Skin epidermis (tissue), 12 donors: ENCODE measurements at regions not wholly inside any gene's neighbourhood (a gene's known extent, or its start where the extent isn't known, plus 50 kb on each side); places are given as distances from the start of the nearest gene placed in this dataset.

ENCODE experiments used
- H3K27ac ChIP-seq, 21 experiments: fragments of 200-600 bp; sonication (generic) in 11 of 21; one replicate each; pipeline ENCODE4 v1.5.0; 2020; ENCODE audit warnings: mild to moderate bottlenecking in 3 of 21, inconsistent platforms in 2 of 21, moderate library complexity in 2 of 21
- H3K4me3 ChIP-seq, 7 experiments: fragments of 200-600 bp; sonication (generic) in 2 of 7; one replicate each; pipeline ENCODE4 v1.5.0; 2020; ENCODE audit warnings: inconsistent platforms in 2 of 7, mild to moderate bottlenecking in 2 of 7, moderate library complexity in 1 of 7

DNA sequence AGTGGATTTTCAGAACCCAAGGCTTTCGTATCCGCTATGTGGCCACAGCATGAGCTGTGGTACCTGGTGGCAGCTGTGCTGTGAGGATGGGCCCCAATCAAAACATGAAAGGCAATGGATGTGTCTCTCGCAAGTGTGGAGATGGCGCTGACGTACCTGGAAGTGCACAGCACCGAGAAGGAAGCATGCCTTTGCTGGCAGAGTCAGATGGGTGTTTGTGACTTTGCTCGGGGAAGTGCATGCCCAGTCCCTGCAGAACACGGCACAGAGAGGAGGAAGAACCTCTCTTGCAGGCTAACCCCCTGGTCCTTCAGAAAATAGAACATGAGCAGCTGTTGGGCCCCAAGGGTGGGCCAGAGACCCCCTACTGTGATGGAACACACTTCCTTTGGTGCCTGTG lies 654.1 kb upstream of the ZWINT start:
- Histone ChIP-seq H3K4me3 (no peak overlapping the region), H3K27ac (no peak overlapping the region)

DNA sequence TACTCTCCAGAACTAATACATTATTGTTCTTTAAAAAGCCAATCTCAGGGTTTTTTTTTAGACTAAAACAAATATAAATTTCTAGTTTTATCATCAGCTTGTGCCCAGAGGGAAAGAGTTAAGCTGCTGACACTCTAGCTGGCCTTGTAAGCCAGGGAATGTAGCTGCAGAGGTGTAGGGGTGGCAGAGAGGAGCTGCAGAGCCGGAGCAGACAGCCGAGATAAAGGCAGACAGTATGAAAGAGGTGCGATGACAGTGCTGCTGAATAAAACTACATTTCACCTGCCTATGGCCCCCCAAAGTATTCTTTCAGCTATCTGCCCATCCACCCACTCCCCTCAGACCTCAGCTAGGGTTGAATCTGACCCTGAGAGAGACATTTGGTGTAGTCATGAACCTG lies 653.7 kb upstream of the ZWINT start:
- H3K4me3 ChIP-seq, result no peak overlapping the region
- H3K27ac ChIP-seq, result peak overlapping the region in 1 of 21 experiments; percentile 10

DNA sequence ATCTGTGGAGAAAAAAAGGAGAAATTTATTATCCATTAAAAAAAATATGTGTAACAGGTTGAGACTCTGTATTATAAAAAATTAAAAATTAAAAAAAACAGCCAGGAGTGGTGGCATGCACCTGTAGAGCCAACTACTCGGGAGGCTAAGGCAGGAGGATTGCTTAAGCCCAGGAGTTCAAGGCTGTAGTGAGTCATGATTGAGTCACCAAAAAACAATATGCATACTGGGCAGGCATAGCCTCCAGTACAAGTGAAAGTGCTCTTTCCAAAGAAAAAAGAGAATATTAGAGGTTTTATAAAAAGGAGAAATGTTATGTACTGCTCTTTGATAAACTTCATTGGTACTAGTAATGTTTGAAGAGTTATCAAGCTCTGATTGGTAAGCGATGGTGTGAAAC lies 647.1 kb upstream of the ZWINT start:
- no peak overlapping the region for H3K4me3 ChIP-seq
- H3K27ac ChIP-seq, result no peak overlapping the region

DNA sequence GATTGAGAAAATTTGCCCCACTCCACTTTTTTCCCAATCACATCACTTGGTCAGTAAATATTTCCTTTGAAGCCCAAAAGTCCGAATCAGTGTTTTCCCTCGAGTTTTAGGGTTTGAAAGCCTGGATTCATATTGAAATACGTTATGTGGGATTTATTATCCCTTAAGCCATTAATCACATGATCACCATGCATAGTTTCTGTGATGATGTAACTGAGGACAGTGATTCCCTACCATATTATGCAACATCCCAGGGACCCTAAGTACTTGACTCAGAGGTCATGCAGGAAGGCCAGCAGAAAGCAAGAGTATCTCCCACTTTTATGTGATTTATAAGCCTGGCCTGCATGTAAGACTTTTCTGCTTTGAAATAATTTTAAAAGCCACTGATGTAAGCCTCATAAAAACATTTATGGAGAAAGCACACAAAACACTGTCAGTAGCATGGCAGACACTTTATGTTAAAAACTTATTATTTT lies 630.6 kb upstream of the ZWINT start:
- no peak overlapping the region for H3K27ac ChIP-seq
- no peak overlapping the region for H3K4me3 ChIP-seq

DNA sequence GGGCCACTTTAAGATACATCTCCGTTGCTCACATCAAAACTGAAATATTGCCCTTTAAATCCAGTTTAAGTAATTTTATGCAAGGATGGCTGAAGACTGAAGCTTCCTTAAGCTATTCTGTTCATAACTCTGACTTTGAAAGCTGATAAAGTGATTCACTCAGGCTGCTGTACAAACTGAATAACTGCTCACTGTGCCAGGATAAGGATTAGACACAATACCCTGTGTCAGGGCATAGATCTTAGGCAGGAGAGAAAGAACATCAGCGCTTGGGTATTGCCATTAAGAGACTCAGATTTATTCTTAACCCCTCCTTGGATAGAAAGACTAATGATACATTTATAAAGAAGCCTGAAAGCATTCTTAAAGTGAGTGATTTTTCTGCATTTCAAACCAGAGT lies 614.5 kb upstream of the ZWINT start:
- Histone ChIP-seq H3K4me3 (no peak overlapping the region), H3K27ac (no peak overlapping the region)

DNA sequence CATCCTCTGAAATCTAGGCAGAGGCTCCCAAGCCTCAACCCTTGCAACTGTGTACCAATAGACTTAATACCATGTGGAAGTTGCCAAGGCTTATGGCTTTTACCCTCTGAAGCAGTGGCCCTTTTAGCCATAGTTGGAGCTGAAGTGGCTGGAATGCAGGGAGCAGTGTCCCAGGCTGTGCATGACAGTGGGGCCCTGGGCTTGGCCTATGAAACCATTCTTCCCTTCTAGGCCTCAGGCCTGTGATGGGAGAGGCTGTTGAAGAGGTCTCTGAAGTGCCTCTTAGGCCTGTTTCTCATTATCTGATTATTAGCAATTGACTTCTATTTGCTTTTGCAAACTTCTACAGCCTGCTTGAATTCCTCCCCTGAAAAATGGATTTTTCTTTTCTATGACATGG lies 612.7 kb upstream of the ZWINT start:
- no peak overlapping the region for H3K4me3 ChIP-seq
- H3K27ac ChIP-seq, result no peak overlapping the region

DNA sequence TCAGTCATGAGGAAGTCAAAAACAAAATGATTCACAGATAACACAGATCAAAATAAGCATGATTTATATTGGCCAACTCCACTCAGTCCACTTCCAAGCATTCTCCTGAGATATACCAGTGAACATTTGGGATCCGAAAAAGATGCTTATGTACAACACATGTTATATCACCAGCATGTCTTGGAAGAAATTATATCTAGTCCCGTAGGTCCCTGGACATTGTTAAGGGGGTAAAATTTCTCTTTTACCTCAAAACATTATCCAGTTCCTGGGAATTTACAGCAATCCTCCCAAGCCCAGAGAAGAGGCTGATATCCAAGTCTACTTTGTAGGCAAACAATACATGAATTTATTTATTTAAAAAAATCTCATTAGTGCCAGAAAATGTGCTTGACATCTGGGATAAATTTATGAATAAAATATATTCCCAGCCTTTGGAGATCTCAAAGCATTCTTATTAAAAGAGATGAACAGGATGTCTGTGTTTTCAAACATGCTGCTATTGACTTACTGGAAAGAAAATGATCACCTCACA lies 582.2 kb upstream of the ZWINT start:
- H3K27ac ChIP-seq, result no peak overlapping the region
- H3K4me3 ChIP-seq, result no peak overlapping the region

DNA sequence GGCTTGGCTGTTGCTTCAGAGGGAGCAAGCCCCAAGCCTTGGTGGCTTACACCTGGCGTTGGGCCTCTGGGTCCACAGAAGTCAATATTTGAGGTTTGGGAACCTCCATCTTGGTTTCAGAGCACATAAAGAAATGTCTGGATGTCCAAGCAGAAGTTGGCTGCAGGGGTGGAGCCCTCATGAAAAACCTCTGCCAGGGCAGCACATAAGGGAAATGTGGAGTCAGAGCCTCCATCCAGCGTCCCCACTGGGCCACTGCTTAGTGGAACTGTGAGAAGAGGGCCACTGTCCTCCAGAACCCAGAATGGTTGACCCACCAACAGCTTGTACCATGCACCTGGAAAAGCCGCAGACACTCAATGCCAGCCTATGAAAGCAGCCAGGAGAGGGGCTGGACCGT lies 573.5 kb upstream of the ZWINT start:
- Histone ChIP-seq H3K27ac (no peak overlapping the region), H3K4me3 (no peak overlapping the region)

DNA sequence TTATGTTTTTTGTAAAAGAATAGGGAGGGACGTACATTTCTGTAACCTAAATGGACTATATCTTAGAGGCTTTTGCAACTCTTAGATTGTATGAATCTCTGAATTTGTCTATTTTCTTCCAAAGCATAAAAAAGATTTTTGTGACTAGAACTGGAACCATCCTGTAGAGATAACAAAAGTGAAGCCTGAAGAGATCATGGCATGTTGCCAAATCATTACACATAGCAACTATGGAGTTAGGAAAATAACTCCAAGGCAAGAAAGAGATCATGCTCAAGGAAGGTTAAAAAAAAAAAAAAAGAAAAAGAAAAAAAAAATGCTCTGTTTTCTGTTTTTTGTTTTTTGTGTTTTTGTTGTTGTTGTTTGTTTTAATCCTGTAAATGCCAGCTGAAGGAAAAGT lies 567.7 kb upstream of the ZWINT start:
- Histone ChIP-seq H3K4me3 (no peak overlapping the region), H3K27ac (no peak overlapping the region)

DNA sequence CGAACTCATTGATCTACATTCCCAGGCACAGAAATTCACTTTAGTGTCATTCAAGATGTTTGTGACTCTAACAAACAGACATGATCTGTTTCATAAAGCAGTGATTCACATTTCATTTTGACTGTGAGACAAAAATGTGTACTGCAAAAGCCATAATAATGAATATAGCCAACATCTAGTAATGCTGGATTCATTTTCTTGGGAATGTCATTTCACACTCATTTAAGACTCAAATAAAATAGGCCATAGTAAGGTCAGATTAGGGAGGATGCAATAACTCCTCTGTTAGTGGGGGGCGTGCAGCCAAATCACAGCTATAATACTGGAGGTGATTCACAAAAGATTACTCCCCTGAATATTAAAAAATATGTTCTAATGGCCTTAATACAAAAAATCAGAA lies 566.6 kb upstream of the ZWINT start:
- Histone ChIP-seq H3K4me3 (no peak overlapping the region), H3K27ac (no peak overlapping the region)

DNA sequence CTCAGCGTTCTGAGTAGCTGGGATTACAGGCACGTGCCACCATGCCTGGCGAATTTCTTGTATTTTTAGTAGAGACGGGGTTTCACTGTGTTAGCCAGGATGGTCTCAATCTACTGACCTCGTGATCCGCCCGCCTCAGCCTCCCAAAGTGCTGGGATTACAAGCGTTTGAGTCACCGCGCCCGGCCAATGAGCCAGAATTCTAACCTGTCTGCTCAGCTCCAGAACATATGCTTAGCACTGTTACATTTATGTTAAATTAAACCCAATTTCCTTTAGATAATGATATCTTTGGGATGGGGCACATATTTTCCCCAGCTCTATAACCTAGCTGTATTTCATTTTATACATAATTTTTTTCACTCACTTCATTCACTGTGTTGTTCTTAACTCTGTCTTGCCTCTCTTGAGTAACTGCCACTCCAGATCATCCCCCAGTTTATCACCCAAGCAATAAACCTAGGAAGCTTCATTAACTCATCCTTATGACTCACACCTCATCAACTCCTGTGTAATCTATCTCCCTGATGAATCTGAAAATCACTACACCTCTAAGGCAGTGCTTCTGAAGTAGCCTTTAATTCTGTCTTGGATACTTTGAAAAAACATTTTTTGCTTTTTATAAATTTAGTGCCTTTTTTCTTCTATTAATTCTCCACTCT lies 559.7 kb upstream of the ZWINT start:
- no peak overlapping the region for H3K4me3 ChIP-seq
- no peak overlapping the region for H3K27ac ChIP-seq

DNA sequence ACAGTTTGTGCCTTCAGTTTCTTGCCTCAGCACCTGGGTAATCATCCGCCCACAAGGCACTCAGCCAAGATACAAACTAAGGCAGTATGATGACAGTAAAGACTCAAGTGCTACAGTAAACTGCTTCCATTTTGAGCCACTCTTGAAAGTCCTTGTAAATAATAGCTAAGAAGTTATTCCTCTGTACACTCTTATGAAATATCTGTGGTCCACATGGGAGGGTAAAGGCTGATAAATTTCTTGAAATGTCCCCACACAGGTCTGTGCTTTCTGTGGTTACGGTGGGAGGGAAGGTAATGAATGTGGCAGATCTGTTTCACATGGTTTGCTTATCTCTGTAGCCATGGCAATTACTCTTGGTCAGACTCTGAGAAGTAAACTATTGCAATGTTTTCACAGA lies 551.0 kb upstream of the ZWINT start:
- H3K27ac ChIP-seq, result no peak overlapping the region

DNA sequence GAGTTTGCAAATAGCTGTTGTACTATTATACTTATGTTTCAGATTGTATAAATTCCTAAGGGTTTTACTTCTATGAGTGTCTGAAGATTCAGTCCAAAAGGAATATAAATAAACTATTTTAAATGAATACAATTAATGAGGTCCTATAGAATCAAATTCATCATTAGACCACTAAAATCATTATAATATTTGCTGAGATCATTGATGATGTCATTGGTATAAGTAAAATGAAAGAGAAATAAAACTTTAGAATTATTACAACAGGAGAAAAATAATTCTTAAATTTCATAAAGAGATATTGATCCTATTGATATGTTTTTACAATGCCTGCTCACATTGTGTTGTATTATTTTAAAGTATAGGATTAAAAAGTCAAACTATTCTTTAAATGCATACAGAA lies 544.0 kb upstream of the ZWINT start:
- Histone ChIP-seq H3K27ac (no peak overlapping the region), H3K4me3 (no peak overlapping the region)

More for the DNA sequence above, 551.0 kb upstream of the ZWINT start:
- no peak overlapping the region for H3K4me3 ChIP-seq

DNA sequence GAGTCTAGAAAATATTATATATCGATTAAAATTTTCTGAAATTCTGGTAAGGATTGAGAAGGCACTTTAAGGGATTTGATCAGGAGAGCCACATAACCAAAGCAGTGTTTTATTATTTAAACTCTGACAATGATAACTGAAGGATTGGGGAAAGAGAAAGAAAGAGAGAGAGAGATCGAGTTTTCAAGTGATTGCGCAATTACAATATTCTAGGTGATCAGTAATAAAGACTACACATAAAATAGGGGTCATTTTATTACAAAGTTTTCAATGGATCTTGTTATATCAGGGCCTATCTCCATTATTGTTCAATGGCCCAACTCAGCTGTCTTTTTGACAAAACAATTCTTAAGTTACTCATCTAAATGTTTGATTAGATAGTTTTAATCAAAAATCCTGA lies 541.5 kb upstream of the ZWINT start:
- Histone ChIP-seq H3K4me3 (no peak overlapping the region), H3K27ac (no peak overlapping the region)

DNA sequence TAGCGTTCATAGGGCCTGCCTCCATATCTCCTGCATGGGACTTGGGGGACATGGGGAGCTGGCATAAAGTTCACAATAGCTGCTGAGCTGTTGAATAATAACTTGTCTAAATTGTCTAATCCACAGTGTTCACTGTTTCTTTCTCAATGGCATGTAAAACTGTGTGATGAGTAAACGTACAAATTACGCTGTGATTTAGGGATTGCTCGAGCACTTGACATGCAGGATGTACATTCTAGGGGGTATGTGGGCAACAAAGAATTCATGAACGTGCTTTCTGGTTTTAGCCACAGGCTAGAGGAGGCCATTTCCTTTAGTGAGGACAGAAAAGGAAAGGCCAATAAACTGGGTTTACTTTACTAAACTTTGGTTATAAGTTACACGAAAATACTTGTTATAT lies 534.2 kb upstream of the ZWINT start:
- Histone ChIP-seq H3K27ac (no peak overlapping the region), H3K4me3 (no peak overlapping the region)

DNA sequence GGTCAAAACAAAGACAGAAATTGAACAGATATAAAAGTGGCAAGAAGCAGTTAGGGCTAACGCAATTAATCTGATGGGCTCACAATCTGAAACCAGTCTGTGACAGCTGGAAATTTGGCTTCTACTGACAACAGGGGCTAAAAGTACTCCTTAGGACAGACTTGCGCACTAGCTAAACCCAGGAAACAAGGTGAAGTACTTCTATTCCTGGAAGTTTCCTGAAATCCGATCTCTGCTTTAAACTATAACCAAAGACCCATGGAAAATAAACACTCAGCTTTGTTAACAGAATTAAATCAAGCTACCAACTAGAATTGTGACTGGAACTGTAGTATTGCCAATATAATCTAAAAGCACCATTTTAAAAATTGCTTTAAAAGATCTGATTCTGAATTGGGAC lies 520.2 kb upstream of the ZWINT start:
- no peak overlapping the region for H3K27ac ChIP-seq
- H3K4me3 ChIP-seq, result no peak overlapping the region

DNA sequence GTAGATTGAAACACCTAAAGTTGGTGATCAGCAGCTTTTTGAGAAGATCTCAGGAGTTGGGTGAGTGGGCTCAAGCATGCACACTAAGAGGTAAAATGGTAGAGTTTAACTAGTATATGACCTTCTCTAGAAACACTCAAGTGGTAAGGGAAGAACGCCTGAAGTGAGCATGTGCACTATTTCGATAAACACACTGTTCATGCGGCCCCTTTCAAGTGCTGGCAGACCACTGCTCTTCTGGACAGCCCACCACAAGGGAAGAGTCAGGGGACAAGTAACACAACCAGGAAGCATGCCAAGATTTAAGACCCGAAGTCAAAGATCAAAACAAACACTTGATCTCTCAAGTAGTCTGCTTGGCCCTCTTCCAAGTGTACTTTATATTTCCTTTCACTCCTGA lies 519.5 kb upstream of the ZWINT start:
- no peak overlapping the region for H3K4me3 ChIP-seq
- no peak overlapping the region for H3K27ac ChIP-seq

DNA sequence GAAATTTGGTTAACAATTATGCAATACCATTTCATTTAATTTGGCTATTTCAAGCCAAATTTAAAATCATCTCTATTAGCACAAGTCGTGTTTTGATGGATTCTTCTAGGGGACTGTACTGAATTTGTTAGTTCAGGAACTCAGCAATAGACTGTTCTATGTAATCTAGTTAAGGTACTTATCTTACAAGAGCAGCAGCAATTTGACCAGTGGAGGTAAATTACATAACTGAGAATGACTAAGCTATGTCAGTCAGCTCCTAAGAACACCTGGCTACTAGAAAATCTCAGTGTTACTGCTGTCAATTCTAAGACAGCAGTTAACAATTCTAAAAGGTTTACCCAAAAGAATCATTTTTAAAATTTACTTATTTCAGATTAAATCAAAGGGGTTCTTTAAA lies 513.9 kb upstream of the ZWINT start:
- no peak overlapping the region for H3K4me3 ChIP-seq
- no peak overlapping the region for H3K27ac ChIP-seq

DNA sequence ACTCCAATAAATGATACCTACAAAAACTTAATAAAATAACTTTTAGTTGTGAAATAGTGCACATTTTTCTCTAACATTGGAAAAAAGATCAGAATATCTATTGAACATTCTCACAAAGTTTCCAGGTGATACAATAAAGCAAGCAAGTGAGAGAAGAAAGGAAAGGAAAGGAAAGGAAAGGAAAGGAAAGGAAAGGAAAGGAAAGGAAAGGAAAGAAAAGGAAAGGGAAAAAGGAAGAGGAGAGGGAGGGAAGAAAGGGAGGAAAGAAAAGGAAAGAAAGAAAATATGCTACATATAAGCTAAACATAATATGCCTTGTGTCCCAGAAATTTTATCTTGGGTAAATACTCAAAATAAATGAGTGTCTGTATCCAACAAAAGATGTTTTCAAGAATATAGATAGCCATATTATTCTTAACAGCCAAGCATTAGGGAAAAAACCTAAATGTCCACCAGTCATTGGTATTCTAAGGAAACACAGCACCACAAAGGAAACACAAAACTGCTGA lies 510.2 kb upstream of the ZWINT start:
- Histone ChIP-seq H3K4me3 (no peak overlapping the region), H3K27ac (no peak overlapping the region)

DNA sequence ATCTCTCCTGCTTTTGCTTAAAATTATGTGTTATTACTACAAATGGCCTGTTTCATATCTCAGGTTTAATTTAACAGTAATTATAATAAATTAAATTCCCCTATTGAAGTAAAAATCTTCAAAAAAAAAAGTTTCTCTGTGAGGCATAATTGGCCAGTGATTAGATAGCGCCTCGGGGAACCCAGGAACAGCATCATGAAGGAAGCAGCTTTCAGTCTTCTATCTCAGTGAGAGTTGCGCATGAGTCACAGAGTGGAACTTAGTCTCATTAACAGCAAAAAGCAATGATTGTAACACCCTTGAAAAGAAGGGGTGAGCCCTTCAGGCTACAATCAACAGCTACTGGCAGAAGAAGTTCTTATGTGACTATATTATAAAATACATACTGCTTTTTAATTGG lies 506.2 kb upstream of the ZWINT start:
- no peak overlapping the region for H3K27ac ChIP-seq
- H3K4me3 ChIP-seq, result no peak overlapping the region

DNA sequence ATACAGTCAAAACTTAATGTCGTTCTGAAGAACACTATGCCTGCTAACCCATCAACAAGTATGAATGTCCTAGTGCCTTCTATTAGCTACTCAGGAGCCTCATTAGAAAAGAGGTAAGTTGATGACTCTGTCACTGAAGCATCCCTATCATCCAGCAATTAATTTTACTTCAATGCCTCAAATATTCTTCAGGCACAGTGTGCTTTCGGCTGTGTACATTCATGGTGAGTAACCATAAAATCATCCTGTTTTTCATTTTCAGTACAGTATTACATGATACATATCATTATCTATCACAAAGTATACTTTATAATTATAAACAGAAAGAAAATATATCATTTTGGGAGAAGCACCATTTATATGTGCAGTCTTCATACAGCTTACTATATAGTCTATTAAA lies 495.5 kb upstream of the ZWINT start:
- no peak overlapping the region for H3K27ac ChIP-seq
- no peak overlapping the region for H3K4me3 ChIP-seq

DNA sequence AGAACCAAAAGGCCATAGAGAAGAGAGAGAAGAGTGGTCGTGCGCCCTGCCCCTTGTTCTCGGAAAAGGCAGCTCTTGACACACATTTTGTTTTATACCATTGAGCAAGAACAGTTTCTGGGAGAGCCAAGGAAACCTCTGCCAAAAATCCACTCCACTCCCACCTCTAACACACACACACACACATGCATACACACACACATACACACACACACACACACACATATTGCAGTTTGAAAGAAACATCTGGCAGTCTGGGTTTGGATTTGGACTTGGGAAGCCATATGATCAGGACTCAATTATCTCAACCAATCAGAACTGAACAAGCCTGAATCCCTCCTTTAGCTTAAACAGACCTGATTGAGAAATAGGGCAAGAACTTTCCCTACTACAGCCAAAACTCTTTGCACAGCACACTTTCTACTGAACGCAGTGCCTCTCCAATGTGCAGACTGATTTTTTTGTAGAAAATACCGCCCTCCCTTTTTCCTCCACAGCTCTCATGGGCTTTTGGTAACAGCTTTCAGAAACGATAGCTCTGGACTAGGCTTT lies 484.0 kb upstream of the ZWINT start:
- no peak overlapping the region for H3K27ac ChIP-seq
- H3K4me3 ChIP-seq, result no peak overlapping the region
